K562 (cell line): ENCODE measurements at regions not wholly inside any gene's neighbourhood (a gene's known extent, or its start where the extent isn't known, plus 50 kb on each side); places are given as distances from the start of the nearest gene placed in this dataset.

Experiments
- ADNP ChIP-seq: fragments of 200-800 bp; sonication (Bioruptor generic); IDR thresholded peaks from 2 replicates; pipeline ENCODE4 v1.6.1; 2016; ENCODE audit warnings: missing genetic modification characterization, missing compliant biosample characterization
- CHD2 ChIP-seq: IDR thresholded peaks from 2 replicates; pipeline ENCODE4 v1.6.1; 2011; ENCODE audit warnings: low read depth, low read length
- DPF2 ChIP-seq: fragments of 450-650 bp; IDR thresholded peaks from 2 replicates; pipeline ENCODE4 v1.6.1; 2016
- FOXK1 ChIP-seq: sonication (generic); formaldehyde crosslinking; IDR thresholded peaks from 2 replicates; pipeline ENCODE4 v1.8.0; 2022; ENCODE audit warnings: missing genetic modification reagents, mild to moderate bottlenecking, borderline replicate concordance
- NFIC ChIP-seq: fragments of 450-650 bp; IDR thresholded peaks from 2 replicates; pipeline ENCODE4 v1.6.1; 2017; ENCODE audit warnings: mild to moderate bottlenecking, inconsistent platforms
- REST ChIP-seq, 2 experiments: fragments of 450-650 bp; formaldehyde crosslinking in 1 of 2; IDR thresholded peaks; 2 replicates each; pipeline versions ENCODE4 v1.4.0 to v1.6.1; 2014 to 2020; ENCODE audit warnings: mild to moderate bottlenecking in 2 of 2, borderline replicate concordance in 1 of 2, low read depth in 1 of 2
- SPI1 ChIP-seq: IDR thresholded peaks from 2 replicates; pipeline ENCODE4 v1.6.1; 2011; ENCODE audit warnings: low read depth, low read length, control low read depth, borderline replicate concordance
- TBP ChIP-seq: optimal IDR thresholded peaks from 2 replicates; pipeline ENCODE3; 2011; ENCODE audit warnings: low read depth, low read length, improper control_type of control experiment
- ZBTB17 ChIP-seq: fragments of 450-650 bp; formaldehyde crosslinking; IDR thresholded peaks from 2 replicates; pipeline ENCODE4 v1.4.0; 2020; ENCODE audit warnings: mild to moderate bottlenecking
- ZNF143 ChIP-seq: sonication (generic); formaldehyde crosslinking; IDR thresholded peaks from 2 replicates; pipeline ENCODE4 v1.9.0; 2022; ENCODE audit warnings: mild to moderate bottlenecking, missing genetic modification reagents
- TF ChIP-seq, protein P1 (sequence below), 3 experiments: IDR thresholded peaks in 2 of 3; conservative IDR thresholded peaks in 1 of 3; 2 replicates each; pipeline ENCODE4 v1.5.1; 2011 to 2012; ENCODE audit warnings: low read length in 3 of 3, mild to moderate bottlenecking in 3 of 3, control low read depth in 2 of 3, improper control_type of control experiment in 1 of 3, inconsistent platforms in 1 of 3, low read depth in 1 of 3, mixed read lengths in 1 of 3, moderate library complexity in 1 of 3; ENCODE audit not compliant: insufficient read depth in 2 of 3

DNA sequence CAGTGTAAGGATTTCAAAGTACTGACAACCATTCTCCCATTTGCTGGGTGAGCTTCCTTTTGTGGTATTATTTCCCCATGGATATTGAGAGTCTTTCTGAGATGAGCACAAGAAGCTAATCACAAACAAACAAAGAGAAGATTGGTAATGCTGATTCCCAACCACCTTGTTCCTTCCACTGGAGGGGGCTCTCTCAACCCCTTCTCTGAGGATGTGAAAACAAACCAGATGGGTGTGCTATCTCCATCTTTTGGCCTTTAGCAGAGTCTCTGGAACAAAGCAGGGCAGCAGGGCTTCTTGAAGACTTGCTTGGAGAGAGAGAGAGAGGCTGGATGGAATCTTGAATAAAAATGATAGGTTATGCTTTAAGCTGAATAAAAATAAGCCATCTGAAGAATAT is 576.7 kb upstream of the ZNF462 start:
- TF ChIP-seq DPF2, result no peak
- TF ChIP-seq ADNP (tag), result no peak
- no peak for TF ChIP-seq TBP
- no peak for TF ChIP-seq ZNF143 (CRISPR knock-in tag)
- TF ChIP-seq ZBTB17 (CRISPR knock-in tag), result no peak
- no peak for TF ChIP-seq REST (IDR thresholded peaks at IDR 0.05; ENCODE audit: borderline replicate concordance)
- no peak for TF ChIP-seq REST (CRISPR knock-in tag; IDR thresholded peaks at IDR 0.05; ENCODE audit: low read depth)
- no peak for TF ChIP-seq SPI1
- no peak for TF ChIP-seq FOXK1 (CRISPR knock-in tag)
- no peak for TF ChIP-seq NFIC
- TF ChIP-seq CHD2, result no peak
- TF ChIP-seq, protein P1, sequence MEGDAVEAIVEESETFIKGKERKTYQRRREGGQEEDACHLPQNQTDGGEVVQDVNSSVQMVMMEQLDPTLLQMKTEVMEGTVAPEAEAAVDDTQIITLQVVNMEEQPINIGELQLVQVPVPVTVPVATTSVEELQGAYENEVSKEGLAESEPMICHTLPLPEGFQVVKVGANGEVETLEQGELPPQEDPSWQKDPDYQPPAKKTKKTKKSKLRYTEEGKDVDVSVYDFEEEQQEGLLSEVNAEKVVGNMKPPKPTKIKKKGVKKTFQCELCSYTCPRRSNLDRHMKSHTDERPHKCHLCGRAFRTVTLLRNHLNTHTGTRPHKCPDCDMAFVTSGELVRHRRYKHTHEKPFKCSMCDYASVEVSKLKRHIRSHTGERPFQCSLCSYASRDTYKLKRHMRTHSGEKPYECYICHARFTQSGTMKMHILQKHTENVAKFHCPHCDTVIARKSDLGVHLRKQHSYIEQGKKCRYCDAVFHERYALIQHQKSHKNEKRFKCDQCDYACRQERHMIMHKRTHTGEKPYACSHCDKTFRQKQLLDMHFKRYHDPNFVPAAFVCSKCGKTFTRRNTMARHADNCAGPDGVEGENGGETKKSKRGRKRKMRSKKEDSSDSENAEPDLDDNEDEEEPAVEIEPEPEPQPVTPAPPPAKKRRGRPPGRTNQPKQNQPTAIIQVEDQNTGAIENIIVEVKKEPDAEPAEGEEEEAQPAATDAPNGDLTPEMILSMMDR (IDR thresholded peaks at IDR 0.05 in 2 of 3, conservative IDR thresholded peaks at IDR 0.05 in 1 of 3; ENCODE audit: insufficient read depth in 2 of 3, low read depth in 1 of 3, low read length in 3 of 3), result no peak
